K562 (cell line): ENCODE measurements at regions not wholly inside any gene's neighbourhood (a gene's known extent, or its start where the extent isn't known, plus 50 kb on each side); places are given as distances from the start of the nearest gene placed in this dataset.
"Not testable (repeated sequence)": the region's sequence is repeated elsewhere in the genome, so short reads cannot be mapped to it uniquely, and the experiment has no call there.

Experiments used
- BHLHE40 ChIP-seq: IDR thresholded peaks from 2 replicates; pipeline ENCODE4 v1.6.1; 2011; ENCODE audit warnings: low read length, improper control_type of control experiment
- CEBPB ChIP-seq: fragments of 450-650 bp; IDR thresholded peaks from 2 replicates; pipeline ENCODE4 v1.6.1; 2016; ENCODE audit warnings: missing genetic modification characterization, missing compliant biosample characterization
- CTCF ChIP-seq, 3 experiments: IDR thresholded peaks in 2 of 3; conservative IDR thresholded peaks in 1 of 3; 2 replicates each; pipeline ENCODE4 v1.5.1; 2011 to 2012; ENCODE audit warnings: low read length in 3 of 3, mild to moderate bottlenecking in 3 of 3, control low read depth in 2 of 3, improper control_type of control experiment in 1 of 3, inconsistent platforms in 1 of 3, low read depth in 1 of 3, mixed read lengths in 1 of 3, moderate library complexity in 1 of 3; ENCODE audit not compliant: insufficient read depth in 2 of 3
- KAT2B ChIP-seq: IDR thresholded peaks from one replicate; pipeline ENCODE4 v1.6.1; 2012; ENCODE audit warnings: low read depth, mild to moderate bottlenecking, control low read depth, inconsistent platforms, low read length, moderate library complexity
- MAZ ChIP-seq, 2 experiments: fragments of 450-650 bp in 1 of 2; sonication (generic) in 1 of 2; formaldehyde crosslinking; IDR thresholded peaks in 1 of 2; conservative IDR thresholded peaks in 1 of 2; 2 replicates each; pipeline versions ENCODE4 v1.4.0 to v1.5.0; 2020; ENCODE audit warnings: mild to moderate bottlenecking in 1 of 2, missing genetic modification reagents in 1 of 2
- NCOA4 ChIP-seq: fragments of 450-650 bp; IDR thresholded peaks from 2 replicates; pipeline ENCODE4 v1.6.1; 2018; ENCODE audit warnings: mild to moderate bottlenecking; ENCODE audit not compliant: partially characterized antibody
- NR1H2 ChIP-seq: sonication (generic); formaldehyde crosslinking; IDR thresholded peaks from 2 replicates; pipeline ENCODE4 v1.4.0; 2020; ENCODE audit warnings: mild to moderate bottlenecking, missing genetic modification reagents
- RAD21 ChIP-seq, 2 experiments: fragments of 250-450 bp in 1 of 2; fragments of 450-650 bp in 1 of 2; sonication (Bioruptor Pico) in 1 of 2; formaldehyde crosslinking in 1 of 2; IDR thresholded peaks in 1 of 2; conservative IDR thresholded peaks in 1 of 2; 2 replicates each; pipeline versions ENCODE4 v1.4.0 to v1.8.0; 2020 to 2022; ENCODE audit warnings: mild to moderate bottlenecking in 2 of 2, moderate library complexity in 1 of 2
- RFX5 ChIP-seq: IDR thresholded peaks from 2 replicates; pipeline ENCODE4 v1.6.1; 2011; ENCODE audit warnings: low read depth, mild to moderate bottlenecking, improper control_type of control experiment, low read length
- SRSF9 ChIP-seq: fragments of 200-400 bp; formaldehyde crosslinking; IDR thresholded peaks from 2 replicates; pipeline ENCODE4 v1.6.1; 2017; ENCODE audit warnings: low read depth, low read length, borderline replicate concordance

DNA sequence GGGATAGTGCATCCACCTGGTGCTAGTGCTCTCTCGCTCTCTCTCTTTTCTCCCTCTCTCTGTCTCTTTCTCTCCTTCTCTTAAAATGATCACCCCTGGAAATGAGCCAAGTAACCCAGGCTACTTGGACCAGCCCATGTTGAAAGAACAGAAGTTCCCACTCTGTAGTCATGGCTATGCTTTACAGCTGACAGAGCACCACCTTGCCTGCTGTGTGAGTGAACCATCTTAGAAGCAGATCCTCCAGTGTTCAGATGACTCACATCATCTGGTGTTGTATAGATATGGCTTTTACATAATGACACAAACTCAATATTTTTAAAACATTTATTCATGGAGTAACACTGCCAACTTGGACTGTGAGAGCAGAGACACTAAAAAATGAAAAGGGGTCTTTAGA is 57.7 kb upstream of the POMZP3 start:
- not testable (repeated sequence) for TF ChIP-seq KAT2B; CTCF (IDR thresholded peaks at IDR 0.05 in 2 of 3, conservative IDR thresholded peaks at IDR 0.05 in 1 of 3; ENCODE audit: insufficient read depth in 2 of 3, low read depth in 1 of 3, low read length in 3 of 3); BHLHE40; CEBPB; NCOA4; MAZ (CRISPR knock-in tag; conservative IDR thresholded peaks at IDR 0.05 in 1 of 2, IDR thresholded peaks at IDR 0.05 in 1 of 2); NR1H2 (CRISPR knock-in tag); RFX5; SRSF9; RAD21 (CRISPR knock-in tag; conservative IDR thresholded peaks at IDR 0.05 in 1 of 2, IDR thresholded peaks at IDR 0.05 in 1 of 2)
